ENCODE measurements at regions not wholly inside any gene's neighbourhood (a gene's known extent, or its start where the extent isn't known, plus 50 kb on each side); places are given as distances from the start of the nearest gene placed in this dataset.
"Not testable (repeated sequence)": the region's sequence is repeated elsewhere in the genome, so short reads cannot be mapped to it uniquely, and the experiment has no call there.

- 88 to 98% methylated on average over 1 of the region's 1 CpG for WGBS, 2 donors
- no peak overlapping the region for H3K27ac ChIP-seq
- no peak for DNase-seq
- H3K36me3 ChIP-seq: no peaks in the 10 kb centered on the region
- H3K4me3 ChIP-seq: no peak overlapping the region
- no peak for TF ChIP-seq CTCF (IDR thresholded peaks at IDR 0.05)
- intact Hi-C loops (cut with DNase I): no loop called here
- no peak for ATAC-seq
- H3K27me3 ChIP-seq: no peaks in the 10 kb centered on the region
- peaks cover 0 to 40% (median 6%) of the 10 kb centered on the region in 11 donors for H3K9me3 ChIP-seq
- H3K4me1 ChIP-seq: no peaks in the 10 kb centered on the region
These were observed 588.0 kb upstream of the HS3ST1 start for GRCh38 chr4:12016729-12017128.

- Histone ChIP-seq H3K4me3 (no peak overlapping the region), H3K4me1 (no peaks in the 10 kb centered on the region), H3K27ac (no peak overlapping the region), H3K27me3 (no peaks in the 10 kb centered on the region), H3K36me3 (no peaks in the 10 kb centered on the region), H3K9me3 (no peaks in the 10 kb centered on the region)
- ATAC-seq: no peak
- no peak for DNase-seq
- TF ChIP-seq CTCF (IDR thresholded peaks at IDR 0.05): no peak
- intact Hi-C loops (cut with DNase I): no loop called here
These were observed 576.8 kb upstream of the HS3ST1 start for GRCh38 chr4:12005471-12005870.

- ATAC-seq; H3K4me1 ChIP-seq; H3K27me3 ChIP-seq; DNase-seq; H3K27ac ChIP-seq; H3K36me3 ChIP-seq; H3K4me3 ChIP-seq; intact Hi-C loops (cut with DNase I): not testable (repeated sequence)
- peaks cover 0 to 55% (median 12%) of the 10 kb centered on the region in 11 donors for H3K9me3 ChIP-seq
- 85 to 86% methylated on average over 5 of the region's 5 CpGs for WGBS, 2 donors
These were observed 567.9 kb upstream of the HS3ST1 start for GRCh38 chr4:11996581-11996980.

GRCh38 chr4:11976726-11977263 is 548.1 kb upstream of the HS3ST1 start:
- no peak for ATAC-seq
- 86 to 95% methylated on average over 3 of the region's 3 CpGs for WGBS, 2 donors
- intact Hi-C loops (cut with DNase I): no loop called here
- Histone ChIP-seq H3K4me1 (no peaks in the 10 kb centered on the region), H3K9me3 (no peaks in the 10 kb centered on the region), H3K36me3 (no peaks in the 10 kb centered on the region), H3K4me3 (no peak overlapping the region), H3K27me3 (peaks cover 0 to 2% (median 0%) of the 10 kb centered on the region in 7 donors), H3K27ac (no peak overlapping the region)
- no peak for TF ChIP-seq CTCF (IDR thresholded peaks at IDR 0.05)
- no peak for DNase-seq

- H3K4me3 ChIP-seq: no peak overlapping the region
- 95 to 98% methylated on average over 2 of the region's 2 CpGs for WGBS, 2 donors
- TF ChIP-seq CTCF (IDR thresholded peaks at IDR 0.05): no peak
- no peaks in the 10 kb centered on the region for H3K4me1 ChIP-seq
- peaks cover 0 to 2% (median 0%) of the 10 kb centered on the region in 7 donors for H3K27me3 ChIP-seq
- DNase-seq (no peak), ATAC-seq (no peak)
- no peaks in the 10 kb centered on the region for H3K9me3 ChIP-seq
- no peak overlapping the region for H3K27ac ChIP-seq
- no peaks in the 10 kb centered on the region for H3K36me3 ChIP-seq
- intact Hi-C loops (cut with DNase I): no loop called here
These were observed 544.6 kb upstream of the HS3ST1 start for GRCh38 chr4:11973270-11973669.
